ENCODE measurements at regions not wholly inside any gene's neighbourhood (a gene's known extent, or its start where the extent isn't known, plus 50 kb on each side); places are given as distances from the start of the nearest gene placed in this dataset.

DNA sequence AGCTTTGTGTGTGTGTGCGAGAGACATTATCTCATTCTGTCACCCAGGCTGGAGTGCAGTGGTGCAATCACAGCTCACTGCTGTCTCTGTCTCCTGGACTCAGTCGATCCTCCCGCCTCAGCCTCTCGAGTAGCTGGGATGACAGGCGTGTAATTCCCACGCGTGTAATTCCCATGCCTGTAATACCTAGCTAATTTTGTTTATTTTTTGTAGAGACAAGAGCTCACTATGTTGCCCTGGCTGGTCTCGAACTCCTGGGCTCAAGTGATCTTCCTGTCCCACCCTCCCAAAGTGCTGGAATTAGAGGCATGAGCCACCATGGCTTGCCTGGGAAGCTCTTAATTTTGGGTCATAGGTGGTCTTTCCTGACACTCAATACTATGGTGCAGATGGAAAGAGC, 205.3 kb upstream of the TNRC6C start:
- no peak for DNase-seq (ENCODE audit: low read depth in 2 of 2)

DNA sequence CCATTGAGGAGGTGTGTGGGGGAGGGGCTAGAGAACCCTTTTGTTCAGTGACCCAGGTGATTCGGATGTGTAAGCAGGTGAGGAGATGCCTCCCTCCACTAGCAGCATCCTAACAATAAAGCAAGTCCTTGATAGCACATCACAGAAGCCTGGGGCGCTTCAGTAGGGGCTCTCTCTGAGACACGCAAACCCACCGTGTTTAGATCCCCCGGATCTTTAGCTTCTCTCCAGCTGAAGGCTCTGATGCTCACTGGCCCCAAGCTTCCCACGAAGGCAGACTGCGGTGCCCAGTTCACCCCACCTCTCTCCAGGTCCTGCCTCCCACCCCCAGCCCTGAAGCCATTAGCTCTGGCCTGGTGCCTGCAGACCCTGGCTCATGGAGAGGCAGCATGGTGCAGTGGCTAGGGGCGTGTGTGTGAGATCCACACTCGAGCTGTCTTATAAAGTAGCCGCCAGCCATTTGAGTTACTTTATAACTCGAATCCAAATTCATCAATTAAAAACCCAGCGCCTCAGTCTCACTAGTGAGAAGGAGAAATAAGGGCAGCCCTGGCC, 204.7 kb upstream of the TNRC6C start:
- DNase-seq (ENCODE audit: low read depth in 2 of 2) = no peak

DNA sequence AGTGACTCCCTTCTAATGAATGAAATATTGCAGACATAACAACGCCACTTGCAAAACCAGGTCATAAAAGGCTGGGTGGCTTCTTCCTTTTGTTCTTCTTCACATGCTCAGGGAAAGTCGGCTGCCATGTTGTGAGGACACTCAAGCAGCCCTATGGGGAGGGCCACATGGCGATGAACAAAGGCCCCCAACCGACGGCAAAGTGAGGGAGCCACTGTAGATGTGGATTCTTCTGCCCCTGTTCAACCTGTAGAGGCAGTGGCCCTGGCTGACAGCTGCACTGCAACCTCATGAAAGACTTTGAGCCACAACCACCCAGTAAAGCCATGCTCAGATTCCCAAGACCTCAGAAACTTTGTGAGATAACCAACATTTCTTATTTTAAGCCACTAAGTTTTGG, 203.5 kb upstream of the TNRC6C start:
- no peak for DNase-seq (ENCODE audit: low read depth in 2 of 2)

GRCh38 chr17:77755410-77755963, 203.0 kb upstream of the TNRC6C start:
- DNase-seq (ENCODE audit: low read depth in 2 of 2) = no peak

DNA sequence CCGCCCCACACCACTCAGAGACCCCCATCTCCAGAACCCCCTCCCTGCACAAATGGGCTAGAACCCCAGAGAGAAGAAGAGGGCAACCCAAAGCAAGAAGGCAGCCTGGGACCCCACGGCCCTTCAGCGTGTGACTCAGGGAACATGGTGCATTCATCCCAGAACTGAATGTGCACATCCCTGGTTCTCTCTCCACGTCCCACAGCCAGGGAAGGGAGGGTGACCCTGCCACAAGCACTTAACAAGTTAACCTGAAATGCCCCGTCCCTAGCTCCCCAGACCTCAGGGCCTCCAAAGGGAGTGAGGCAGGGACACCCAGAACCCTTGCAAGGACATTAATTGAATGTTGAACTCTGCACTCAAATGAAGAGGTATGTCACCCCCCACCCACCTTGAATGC, 202.5 kb upstream of the TNRC6C start:
- DNase-seq (ENCODE audit: low read depth in 2 of 2) = no peak

- no peak for DNase-seq (ENCODE audit: low read depth in 2 of 2)
Measured at GRCh38 chr17:77756846-77757560, 201.5 kb upstream of the TNRC6C start.

DNA sequence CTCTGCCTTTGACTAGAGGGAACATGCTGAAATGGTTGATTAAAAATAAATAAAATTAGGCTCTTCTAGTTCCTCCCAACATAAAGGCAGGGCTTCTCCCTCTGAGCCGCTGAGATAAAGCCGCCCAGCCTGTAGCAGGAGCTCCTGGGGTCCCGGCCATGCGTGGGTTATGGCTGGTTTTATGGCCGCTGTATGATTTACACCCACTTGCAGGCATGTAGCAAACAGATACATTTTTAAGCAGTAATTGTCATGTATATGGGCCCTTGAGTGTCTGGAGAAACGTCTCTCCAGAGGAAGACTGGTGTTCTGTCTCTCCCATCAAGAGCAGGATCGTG, 201.0 kb upstream of the TNRC6C start:
- DNase-seq (ENCODE audit: low read depth in 2 of 2) = no peak

DNA sequence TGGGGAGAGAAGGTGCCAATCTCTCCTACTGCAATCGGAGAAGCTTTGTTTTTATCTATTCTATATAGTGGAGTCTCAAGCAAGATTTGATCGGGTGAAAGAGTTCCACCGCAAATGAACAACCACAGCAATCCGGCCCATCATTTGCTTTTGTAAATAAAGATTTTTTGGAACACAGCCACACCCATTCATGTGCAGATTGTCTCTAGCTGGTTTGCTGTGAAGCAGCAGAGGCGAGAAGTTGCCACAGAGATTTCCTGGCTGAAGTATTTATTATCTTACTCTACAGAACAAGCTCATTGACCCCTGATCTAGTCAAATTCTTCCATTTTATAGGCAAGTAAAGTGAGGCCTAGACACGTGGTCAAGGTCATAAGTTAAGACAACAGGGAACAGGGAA, 195.5 kb upstream of the TNRC6C start:
- no peak for DNase-seq (ENCODE audit: low read depth in 2 of 2)

GRCh38 chr17:77763575-77763974, 194.9 kb upstream of the TNRC6C start:
- no peak for DNase-seq (ENCODE audit: low read depth in 2 of 2)

DNA sequence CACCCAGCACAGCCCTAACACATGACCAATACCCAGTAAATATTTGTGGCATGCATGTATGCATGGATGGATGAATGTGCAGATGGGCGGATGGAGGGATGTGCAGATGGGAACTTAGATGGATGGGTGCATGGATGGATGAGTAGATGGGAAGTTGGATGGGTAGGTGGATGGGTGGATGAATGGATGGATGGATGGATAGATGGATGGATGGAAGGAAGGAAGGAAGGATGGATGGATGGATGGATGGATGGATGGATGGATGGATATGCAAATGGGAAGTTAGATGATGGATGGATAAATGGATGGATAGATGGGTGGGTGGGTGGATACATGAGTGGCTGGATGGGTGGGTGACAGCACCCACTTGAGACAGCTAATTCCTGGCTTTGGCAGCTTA, 193.2 kb upstream of the TNRC6C start:
- DNase-seq (ENCODE audit: low read depth in 2 of 2) = no peak

DNA sequence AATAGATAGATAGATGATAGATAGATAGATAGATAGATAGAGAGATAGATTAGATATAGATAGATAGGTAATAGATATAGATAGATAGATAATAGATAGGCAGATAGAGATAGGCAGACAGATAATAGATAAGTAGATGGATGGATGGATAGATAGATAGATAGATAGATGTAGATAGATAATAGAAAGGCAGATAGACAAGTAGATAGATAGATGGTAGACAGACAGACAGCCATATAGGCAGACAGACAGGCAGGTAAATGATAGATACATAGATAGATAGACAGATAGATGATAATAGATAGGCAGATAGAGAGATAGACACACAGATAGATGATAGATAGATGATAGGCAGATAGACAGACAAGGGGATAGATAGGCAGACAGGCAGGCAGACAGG, 191.4 kb upstream of the TNRC6C start:
- no peak for DNase-seq (ENCODE audit: low read depth in 2 of 2)

GRCh38 chr17:77768248-77768852, 190.2 kb upstream of the TNRC6C start:
- no peak for DNase-seq (ENCODE audit: low read depth in 2 of 2)

DNA sequence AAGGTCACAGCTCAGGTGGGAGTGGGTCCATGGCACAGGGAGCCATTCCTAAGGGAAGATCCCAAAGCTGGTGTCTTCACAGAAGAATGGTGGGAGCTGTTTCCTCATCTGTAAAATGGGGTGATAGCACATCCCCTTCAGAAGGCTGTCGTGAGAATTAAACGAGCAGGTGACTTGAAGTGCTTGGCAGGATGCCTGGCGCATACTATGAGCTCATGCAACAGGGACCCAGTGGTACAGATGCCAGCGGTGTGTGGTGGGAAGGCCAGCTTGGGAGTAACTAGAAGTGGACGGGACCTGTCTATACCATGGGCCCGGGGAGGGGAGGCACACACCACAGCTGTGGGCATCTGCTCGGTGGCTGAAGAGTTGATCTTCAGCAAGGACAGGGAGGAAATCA, 189.3 kb upstream of the TNRC6C start:
- no peak for DNase-seq (ENCODE audit: low read depth in 2 of 2)

DNA sequence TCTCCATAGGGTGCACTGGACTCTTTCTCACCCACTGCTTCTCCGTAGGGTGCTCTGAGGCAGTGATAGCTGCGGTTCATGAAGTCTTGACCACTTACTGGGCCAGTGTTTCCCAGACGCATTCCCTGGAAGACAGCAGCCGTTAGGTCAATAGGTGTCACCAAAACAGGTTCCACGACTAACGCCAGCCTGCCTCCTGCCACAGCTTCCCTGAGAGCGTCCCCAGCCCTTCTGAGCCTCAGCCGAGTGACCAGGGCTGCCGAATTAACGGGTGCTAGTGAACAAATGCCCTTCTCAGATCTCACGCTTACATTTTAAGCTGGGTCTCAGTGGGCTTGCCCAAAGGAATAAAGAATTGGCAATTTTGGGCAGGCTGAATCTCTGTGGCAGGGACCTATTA, 188.7 kb upstream of the TNRC6C start:
- DNase-seq (ENCODE audit: low read depth in 2 of 2) = no peak

- DNase-seq (ENCODE audit: low read depth in 2 of 2) = no peak
Measured at GRCh38 chr17:77770331-77771105, 188.0 kb upstream of the TNRC6C start.

GRCh38 chr17:77771145-77771544, 187.4 kb upstream of the TNRC6C start:
- no peak for DNase-seq (ENCODE audit: low read depth in 2 of 2)

DNA sequence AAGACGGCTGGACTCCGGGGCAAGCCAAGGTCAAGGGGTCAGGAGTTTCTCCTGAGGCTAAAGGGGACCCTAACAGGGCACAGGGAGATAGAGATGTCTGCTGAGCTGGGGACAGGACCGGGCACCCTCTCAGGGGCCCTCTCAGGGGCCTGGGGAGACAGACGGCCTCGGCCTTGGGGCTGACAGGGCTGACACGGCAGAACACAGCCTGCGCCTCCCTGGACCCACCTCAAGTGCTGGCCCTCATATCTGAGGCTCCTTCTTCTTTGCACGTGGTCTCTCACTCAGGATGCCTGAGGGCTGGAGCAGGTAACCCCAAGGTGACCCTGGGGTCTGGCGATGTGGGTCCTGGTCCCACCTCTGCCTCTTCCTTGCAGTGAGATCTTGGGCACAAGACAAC, 186.9 kb upstream of the TNRC6C start:
- DNase-seq (ENCODE audit: low read depth in 2 of 2) = no peak

GRCh38 chr17:77771998-77772397, 186.5 kb upstream of the TNRC6C start:
- DNase-seq (ENCODE audit: low read depth in 2 of 2) = no peak

GRCh38 chr17:77772461-77772897, 186.0 kb upstream of the TNRC6C start:
- peak; percentile 22 to 60 for DNase-seq (ENCODE audit: low read depth in 2 of 2)

- DNase-seq (ENCODE audit: low read depth in 2 of 2) = no peak
Measured at GRCh38 chr17:77772899-77773358, 185.6 kb upstream of the TNRC6C start.

- DNase-seq (ENCODE audit: low read depth in 2 of 2) = no peak
Measured at GRCh38 chr17:77774182-77774581, 184.3 kb upstream of the TNRC6C start.
